D721Med (cell line): ENCODE measurements at regions not wholly inside any gene's neighbourhood (a gene's known extent, or its start where the extent isn't known, plus 50 kb on each side); places are given as distances from the start of the nearest gene placed in this dataset.

Experiments used
- DNase-seq: peaks from one replicate; pipeline ENCODE4 v3.0.0; 2011; ENCODE audit warnings: low spot score; ENCODE audit not compliant: insufficient read length
- FAIRE-seq: peaks from 2 replicates; lab custom pipeline; 2011; peaks lifted over from hg19 to GRCh38; lab: Jason Lieb, UNC
- CTCF ChIP-seq: IDR thresholded peaks from 2 replicates; pipeline ENCODE4 v1.5.1; 2012; ENCODE audit warnings: mild to moderate bottlenecking, control low read depth; ENCODE audit not compliant: insufficient read depth; ENCODE audit errors: missing control alignments

GRCh38 chr4:133887723-133888122 is 313.9 kb downstream of the PABPC4L start:
- DNase-seq (no peak), FAIRE-seq (no peak)
- no peak for TF ChIP-seq CTCF

GRCh38 chr4:133869486-133869885 is 332.1 kb downstream of the PABPC4L start:
- FAIRE-seq (no peak), DNase-seq (no peak)
- TF ChIP-seq CTCF: no peak

- no peak for TF ChIP-seq CTCF
- FAIRE-seq (no peak), DNase-seq (no peak)
These were observed 332.7 kb downstream of the PABPC4L start for GRCh38 chr4:133868856-133869255.

- FAIRE-seq (no peak), DNase-seq (no peak)
- no peak for TF ChIP-seq CTCF
These were observed 335.3 kb downstream of the PABPC4L start for GRCh38 chr4:133866328-133866699.

GRCh38 chr4:133865612-133866327 is 335.8 kb downstream of the PABPC4L start:
- no peak for DNase-seq
- TF ChIP-seq CTCF: no peak

GRCh38 chr4:133863153-133863552 is 338.4 kb downstream of the PABPC4L start:
- TF ChIP-seq CTCF: no peak
- no peak for FAIRE-seq
- DNase-seq: no peak

More at GRCh38 chr4:133865612-133866327, 335.8 kb downstream of the PABPC4L start:
- no peak for FAIRE-seq

GRCh38 chr4:133856731-133857355 is 344.7 kb downstream of the PABPC4L start:
- TF ChIP-seq CTCF: no peak

More at GRCh38 chr4:133856731-133857355, 344.7 kb downstream of the PABPC4L start:
- DNase-seq: no peak
- no peak for FAIRE-seq
